ENCODE measurements at regions not wholly inside any gene's neighbourhood (a gene's known extent, or its start where the extent isn't known, plus 50 kb on each side); places are given as distances from the start of the nearest gene placed in this dataset.

- TF ChIP-seq ZBTB40 (IDR thresholded peaks at IDR 0.05) (no peak), ZBTB40 (CRISPR knock-in tag; IDR thresholded peaks at IDR 0.05) (no peak), SIRT6 (IDR thresholded peaks at IDR 0.05; ENCODE audit: low read depth, low read length) (no peak), XRCC4 (IDR thresholded peaks at IDR 0.05; ENCODE audit: extremely low read depth, insufficient read depth, insufficient read length) (no peak), PTBP1 (IDR thresholded peaks at IDR 0.05; ENCODE audit: low read depth, low read length) (no peak), MYC (IDR thresholded peaks at IDR 0.05; ENCODE audit: low read depth, low read length) (no peak), MYC (CRISPR knock-in tag; IDR thresholded peaks at IDR 0.05; ENCODE audit: borderline replicate concordance, low read depth) (no peak), ZSCAN29 (IDR thresholded peaks at IDR 0.05) (no peak), PHF21A (IDR thresholded peaks at IDR 0.05; ENCODE audit: borderline replicate concordance, low read depth) (no peak), ARNT (IDR thresholded peaks at IDR 0.05) (peak in 1 of 2 experiments; percentile 49; a peak in 1 of 4 replicates), GTF2A2 (tag; IDR thresholded peaks at IDR 0.05) (no peak), NFXL1 (CRISPR knock-in tag; IDR thresholded peaks at IDR 0.05) (no peak), NFIX (CRISPR knock-in tag; IDR thresholded peaks at IDR 0.05; ENCODE audit: low read depth) (no peak), ZNF695 (CRISPR knock-in tag; IDR thresholded peaks at IDR 0.05) (no peak), HNRNPL (IDR thresholded peaks at IDR 0.05; ENCODE audit: low read depth, low read length) (no peak), KDM1A (IDR thresholded peaks at IDR 0.05) (no peak), HDGF (IDR thresholded peaks at IDR 0.05) (peak; percentile 92), MAFG (tag; conservative IDR thresholded peaks at IDR 0.05) (no peak)
- TF ChIP-seq, protein P1, sequence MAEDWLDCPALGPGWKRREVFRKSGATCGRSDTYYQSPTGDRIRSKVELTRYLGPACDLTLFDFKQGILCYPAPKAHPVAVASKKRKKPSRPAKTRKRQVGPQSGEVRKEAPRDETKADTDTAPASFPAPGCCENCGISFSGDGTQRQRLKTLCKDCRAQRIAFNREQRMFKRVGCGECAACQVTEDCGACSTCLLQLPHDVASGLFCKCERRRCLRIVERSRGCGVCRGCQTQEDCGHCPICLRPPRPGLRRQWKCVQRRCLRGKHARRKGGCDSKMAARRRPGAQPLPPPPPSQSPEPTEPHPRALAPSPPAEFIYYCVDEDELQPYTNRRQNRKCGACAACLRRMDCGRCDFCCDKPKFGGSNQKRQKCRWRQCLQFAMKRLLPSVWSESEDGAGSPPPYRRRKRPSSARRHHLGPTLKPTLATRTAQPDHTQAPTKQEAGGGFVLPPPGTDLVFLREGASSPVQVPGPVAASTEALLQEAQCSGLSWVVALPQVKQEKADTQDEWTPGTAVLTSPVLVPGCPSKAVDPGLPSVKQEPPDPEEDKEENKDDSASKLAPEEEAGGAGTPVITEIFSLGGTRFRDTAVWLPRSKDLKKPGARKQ (CRISPR knock-in tag; IDR thresholded peaks at IDR 0.05): no peak
- TF ChIP-seq, protein P2, sequence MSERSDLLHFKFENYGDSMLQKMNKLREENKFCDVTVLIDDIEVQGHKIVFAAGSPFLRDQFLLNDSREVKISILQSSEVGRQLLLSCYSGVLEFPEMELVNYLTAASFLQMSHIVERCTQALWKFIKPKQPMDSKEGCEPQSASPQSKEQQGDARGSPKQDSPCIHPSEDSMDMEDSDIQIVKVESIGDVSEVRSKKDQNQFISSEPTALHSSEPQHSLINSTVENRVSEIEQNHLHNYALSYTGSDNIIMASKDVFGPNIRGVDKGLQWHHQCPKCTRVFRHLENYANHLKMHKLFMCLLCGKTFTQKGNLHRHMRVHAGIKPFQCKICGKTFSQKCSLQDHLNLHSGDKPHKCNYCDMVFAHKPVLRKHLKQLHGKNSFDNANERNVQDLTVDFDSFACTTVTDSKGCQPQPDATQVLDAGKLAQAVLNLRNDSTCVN (CRISPR knock-in tag; IDR thresholded peaks at IDR 0.05): peak; percentile 89
Measured at GRCh38 chr20:23245553-23246181, 104.9 kb upstream of the NXT1 start (continued).
